Erythroblast (primary cell): ENCODE measurements at regions not wholly inside any gene's neighbourhood (a gene's known extent, or its start where the extent isn't known, plus 50 kb on each side); places are given as distances from the start of the nearest gene placed in this dataset.

Experiments
- GATA1 ChIP-seq: IDR thresholded peaks from 2 replicates; pipeline ENCODE4 v1.6.1; 2011; ENCODE audit warnings: low read depth, mild to moderate bottlenecking, control low read depth, low read length, moderate library complexity
- POLR2A ChIP-seq: IDR thresholded peaks from 2 replicates; pipeline ENCODE4 v1.6.1; 2011; ENCODE audit warnings: mild to moderate bottlenecking, low read length

DNA sequence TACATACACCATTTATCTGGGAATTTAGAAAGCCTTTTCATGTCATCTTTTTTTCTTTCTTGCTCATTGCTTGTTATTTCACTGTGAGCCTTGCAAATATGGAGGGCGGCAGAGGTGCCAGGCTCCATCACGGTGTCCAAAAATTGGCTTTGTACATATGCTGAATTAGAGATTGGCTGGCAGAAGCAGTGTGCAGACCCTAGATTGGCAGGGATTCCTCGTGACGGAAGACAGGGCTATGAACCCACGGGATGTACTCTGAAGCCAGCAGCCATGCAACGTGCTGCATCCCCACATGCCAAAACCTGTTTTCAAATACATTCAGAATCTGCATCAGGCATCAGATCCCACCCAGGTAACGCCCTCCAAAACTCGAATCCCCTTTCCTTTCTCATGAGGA lies 142.8 kb downstream of the ZIC5 start:
- no peak for TF ChIP-seq POLR2A
- TF ChIP-seq GATA1: no peak
